GM12878 (cell line): ENCODE measurements at regions not wholly inside any gene's neighbourhood (a gene's known extent, or its start where the extent isn't known, plus 50 kb on each side); places are given as distances from the start of the nearest gene placed in this dataset.

Source experiments
- ATAC-seq: fragments of 200-7000 bp; cut with Tn5 transposase; 3 replicates; pipeline ENCODE4 v1.9.1; 2020; ENCODE audit warnings: mild to moderate bottlenecking, moderate library complexity
- BruUV-seq: library from RNA; stranded (reverse); fragments of 400-500 nt; replicated peaks from 2 replicates; lab custom pipeline; 2021; lab: Mats Ljungman, UMichigan
- CTCF ChIA-PET: fragments of 300-600 bp; sonication (Branson Sonifier 250); formaldehyde crosslinking; extraction: SDS; loops from one replicate; lab custom pipeline; 2021; ENCODE audit warnings: inconsistent platforms; lab: Yijun Ruan, JAX
- POLR2A ChIA-PET: fragments of 350-600 bp; formaldehyde crosslinking; extraction: SDS; loops from one replicate; lab custom pipeline; 2021; ENCODE audit warnings: inconsistent platforms; lab: Charles Lee
- RAD21 ChIA-PET: fragments of 300-600 bp; sonication (Branson Sonifier 250); formaldehyde crosslinking; loops from one replicate; lab custom pipeline; 2023; ENCODE audit warnings: antibody characterized with exemption; ENCODE audit not compliant: unreplicated experiment; lab: Charles Lee
- SMC1A ChIA-PET: fragments of 300-600 bp; sonication (Branson Sonifier 250); formaldehyde crosslinking; loops from one replicate; lab custom pipeline; 2023; ENCODE audit not compliant: unreplicated experiment, uncharacterized antibody; lab: Charles Lee
- DNase-seq: peaks from one replicate; pipeline ENCODE4 v3.0.0-alpha.2; 2011; ENCODE audit warnings: low read depth, low spot score
- FAIRE-seq: peaks from 3 replicates; lab custom pipeline; 2011; peaks lifted over from hg19 to GRCh38; lab: Jason Lieb, UNC
- H2AFZ ChIP-seq: 2 replicates; pipeline ENCODE4 v1.6.0; 2011; ENCODE audit warnings: low read depth, low read length, control low read depth; ENCODE audit not compliant: control insufficient read depth
- H3K27ac ChIP-seq: 2 replicates; pipeline ENCODE4 v1.5.1; 2011; ENCODE audit warnings: control low read depth; ENCODE audit not compliant: control insufficient read depth, insufficient read depth
- H3K27me3 ChIP-seq, 2 experiments: replicated peaks in 1 of 2; 2 replicates each; pipeline versions ENCODE4 v1.6.0 to v1.6.1; 2011; ENCODE audit warnings: low read length in 1 of 2; ENCODE audit not compliant: control insufficient read depth in 2 of 2, insufficient read depth in 2 of 2
- H3K36me3 ChIP-seq, 2 experiments: 2 replicates each; pipeline ENCODE4 v1.5.1; 2011; ENCODE audit warnings: low read length in 1 of 2; ENCODE audit not compliant: control insufficient read depth in 2 of 2, insufficient read depth in 2 of 2
- H3K4me1 ChIP-seq: 2 replicates; pipeline ENCODE4 v1.6.1; 2011; ENCODE audit warnings: mild to moderate bottlenecking, low read length, moderate library complexity, mixed read lengths; ENCODE audit not compliant: control insufficient read depth, insufficient read depth
- H3K4me2 ChIP-seq: 2 replicates; pipeline ENCODE4 v1.6.0; 2011; ENCODE audit warnings: control low read depth; ENCODE audit not compliant: control insufficient read depth, insufficient read depth
- H3K4me3 ChIP-seq: fragments of 200-600 bp; sonication (generic); 2 replicates; pipeline ENCODE4 v1.5.1; 2016
- H3K79me2 ChIP-seq: 2 replicates; pipeline ENCODE4 v1.6.0; 2011; ENCODE audit warnings: low read length; ENCODE audit not compliant: control insufficient read depth, insufficient read depth
- H3K9ac ChIP-seq: 2 replicates; pipeline ENCODE4 v1.8.0; 2011; ENCODE audit warnings: low read length, control low read depth, mixed read lengths; ENCODE audit not compliant: control insufficient read depth, insufficient read depth
- H3K9me3 ChIP-seq: replicated peaks from 3 replicates; pipeline ENCODE4 v1.5.1; 2011; ENCODE audit warnings: mild to moderate bottlenecking, low read length; ENCODE audit not compliant: control insufficient read depth, insufficient read depth
- H4K20me1 ChIP-seq: 2 replicates; pipeline ENCODE4 v1.6.0; 2011; ENCODE audit not compliant: control insufficient read depth, insufficient read depth
- CBX3 ChIP-seq: fragments of 200-600 bp; sonication (generic); IDR thresholded peaks from 2 replicates; pipeline ENCODE4 v1.6.1; 2016; ENCODE audit warnings: low read depth, borderline replicate concordance
- CEBPB ChIP-seq, 2 experiments: fragments of 150-350 bp in 1 of 2; IDR thresholded peaks; 2 replicates each; pipeline ENCODE4 v1.6.1; 2012 to 2014; ENCODE audit warnings: low read depth in 2 of 2, low read length in 2 of 2, borderline replicate concordance in 1 of 2, inconsistent platforms in 1 of 2
- EED ChIP-seq: sonication (generic); IDR thresholded peaks from 2 replicates; pipeline ENCODE4 v1.6.1; 2016; ENCODE audit warnings: antibody characterized with exemption, low read depth
- IRF3 ChIP-seq: fragments of 450-650 bp; IDR thresholded peaks from 2 replicates; pipeline ENCODE4 v1.6.1; 2014; ENCODE audit warnings: mild to moderate bottlenecking
- KLF5 ChIP-seq: fragments of 450-650 bp; IDR thresholded peaks from 2 replicates; pipeline ENCODE4 v1.6.1; 2014; ENCODE audit warnings: mild to moderate bottlenecking; ENCODE audit not compliant: partially characterized antibody
- MEF2B ChIP-seq: fragments of 450-650 bp; IDR thresholded peaks from 2 replicates; pipeline ENCODE4 v1.6.1; 2018; ENCODE audit warnings: mild to moderate bottlenecking, moderate library complexity; ENCODE audit not compliant: partially characterized antibody, poor library complexity, severe bottlenecking
- PKNOX1 ChIP-seq: fragments of 450-650 bp; IDR thresholded peaks from 2 replicates; pipeline ENCODE4 v1.6.1; 2016; ENCODE audit warnings: mild to moderate bottlenecking
- REST ChIP-seq: IDR thresholded peaks from 2 replicates; pipeline ENCODE4 v1.6.1; 2012; ENCODE audit warnings: mild to moderate bottlenecking, low read depth, low read length
- SREBF2 ChIP-seq: IDR thresholded peaks from 2 replicates; pipeline ENCODE4 v1.6.1; 2012; ENCODE audit warnings: mild to moderate bottlenecking, low read length
- WGBS: methylation state at CpG from one replicate; pipeline ENCODE4 v1.1.6; 2016; ENCODE audit warnings: low lambda C conversion rate; ENCODE audit not compliant: insufficient replicate concordance, insufficient coverage; ENCODE audit errors: missing lambda C conversion rate; 5-methylcytosine and 5-hydroxymethylcytosine counted together
- in situ Hi-C: fragments of 300-500 bp; cut with MboI; formaldehyde crosslinking; loops from 9 replicates; pipeline ENCODE4 v1.14.3; 2018; ENCODE audit warnings: mixed read lengths
- intact Hi-C: fragments of 100-400 bp; cut with micrococcal nuclease; formaldehyde crosslinking; loops from one replicate; pipeline ENCODE4 v1.14.2; 2022; ENCODE audit not compliant: unreplicated experiment

GRCh38 chr6:165854061-165854862 lies 191.2 kb upstream of the PDE10A start (continued):
- TF ChIP-seq KLF5 (no peak), REST (no peak), CEBPB (IDR thresholded peaks at IDR 0.05; ENCODE audit: borderline replicate concordance in 1 of 2, low read depth in 2 of 2, low read length in 2 of 2) (no peak)
- TF ChIP-seq, all 136 proteins: peak for 0

- DNase-seq: no peak
- H3K4me2 ChIP-seq: no peak overlapping the region
- no peaks in the 10 kb centered on the region for H3K79me2 ChIP-seq
- intact Hi-C loops (no loop called here), in situ Hi-C loops (loop anchor here (5.0 kb wide), 2 partner anchors 120 to 415 kb away; no protein-coding TSS in a partner anchor)
- no peak overlapping the region for H3K9ac ChIP-seq
- H3K27ac ChIP-seq: no peak overlapping the region
- ATAC-seq: no peak
- ChIA-PET CTCF (interaction anchor here (1.8 to 4.8 kb wide), 2 partner anchors 124 to 414 kb away, joined by 6 to 108 read pairs; no protein-coding TSS in a partner anchor), POLR2A (no interaction called here), RAD21 (interaction anchor here (1.4 to 2.2 kb wide), 2 partner anchors 124 to 413 kb away, joined by 5 to 7 read pairs; no protein-coding TSS in a partner anchor), SMC1A (interaction anchor here (1.6 to 3.8 kb wide), 2 partner anchors 127 to 412 kb away, joined by 3 to 29 read pairs; no protein-coding TSS in a partner anchor)
- no peak overlapping the region for H3K4me3 ChIP-seq
- H3K27me3 ChIP-seq: peaks cover 0 to 2% of the 10 kb centered on the region in 2 experiments; a peak in 1 of 4 replicates
- no peaks in the 10 kb centered on the region for H3K36me3 ChIP-seq
- no peaks in the 10 kb centered on the region for H4K20me1 ChIP-seq
- no peak for TF ChIP-seq MEF2B
- TF ChIP-seq IRF3: no peak
- no peak for TF ChIP-seq SREBF2
- no peak for TF ChIP-seq EED
- TF ChIP-seq CBX3: no peak
- no peak for TF ChIP-seq PKNOX1
- no peak overlapping the region for H2AFZ ChIP-seq
- FAIRE-seq: no peak
- 39% methylated on average over 10 of the region's 10 CpGs for WGBS
- no peaks in the 10 kb centered on the region for H3K4me1 ChIP-seq
- H3K9me3 ChIP-seq: no peaks in the 10 kb centered on the region
- no TSS peak for BruUV-seq
Measured at GRCh38 chr6:165852676-165853075, 189.6 kb upstream of the PDE10A start.
